Body of pancreas (tissue), 4 donors: ENCODE measurements at regions not wholly inside any gene's neighbourhood (a gene's known extent, or its start where the extent isn't known, plus 50 kb on each side); places are given as distances from the start of the nearest gene placed in this dataset.

ENCODE experiments used
- POLR2A ChIP-seq, 3 donors: fragments of 450-650 bp; IDR thresholded peaks; one replicate each; pipeline ENCODE4 v1.6.1; 2016; ENCODE audit warnings: antibody characterized with exemption in 3 of 3, mild to moderate bottlenecking in 2 of 3
- TF ChIP-seq, protein P1 (sequence below), 7 experiments: fragments of 450-650 bp in 4 of 7; fragments of 200-600 bp in 3 of 7; sonication (generic) in 3 of 7; IDR thresholded peaks; one replicate each; pipeline ENCODE4 v1.5.1; 2016 to 2019; ENCODE audit warnings: antibody characterized with exemption in 7 of 7

DNA sequence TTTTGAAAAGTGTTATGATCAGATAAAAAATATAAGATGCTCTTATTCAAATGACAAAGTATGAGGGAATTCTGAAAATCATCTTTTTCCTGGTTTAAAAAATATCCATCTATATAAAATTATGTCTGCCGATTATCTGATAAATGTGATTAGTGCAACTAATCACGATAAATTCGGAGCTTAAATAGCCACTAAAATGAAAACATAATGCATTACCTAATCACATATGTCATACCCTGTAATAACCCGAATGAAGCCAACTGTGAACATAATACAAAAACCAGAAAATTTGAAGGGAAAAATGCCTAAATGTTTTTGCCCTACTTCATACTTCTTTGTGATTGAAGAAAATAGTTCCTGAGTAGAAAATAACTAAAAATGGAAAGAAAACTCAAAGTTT is 808.4 kb upstream of the LUZP2 start:
- TF ChIP-seq, protein P1, sequence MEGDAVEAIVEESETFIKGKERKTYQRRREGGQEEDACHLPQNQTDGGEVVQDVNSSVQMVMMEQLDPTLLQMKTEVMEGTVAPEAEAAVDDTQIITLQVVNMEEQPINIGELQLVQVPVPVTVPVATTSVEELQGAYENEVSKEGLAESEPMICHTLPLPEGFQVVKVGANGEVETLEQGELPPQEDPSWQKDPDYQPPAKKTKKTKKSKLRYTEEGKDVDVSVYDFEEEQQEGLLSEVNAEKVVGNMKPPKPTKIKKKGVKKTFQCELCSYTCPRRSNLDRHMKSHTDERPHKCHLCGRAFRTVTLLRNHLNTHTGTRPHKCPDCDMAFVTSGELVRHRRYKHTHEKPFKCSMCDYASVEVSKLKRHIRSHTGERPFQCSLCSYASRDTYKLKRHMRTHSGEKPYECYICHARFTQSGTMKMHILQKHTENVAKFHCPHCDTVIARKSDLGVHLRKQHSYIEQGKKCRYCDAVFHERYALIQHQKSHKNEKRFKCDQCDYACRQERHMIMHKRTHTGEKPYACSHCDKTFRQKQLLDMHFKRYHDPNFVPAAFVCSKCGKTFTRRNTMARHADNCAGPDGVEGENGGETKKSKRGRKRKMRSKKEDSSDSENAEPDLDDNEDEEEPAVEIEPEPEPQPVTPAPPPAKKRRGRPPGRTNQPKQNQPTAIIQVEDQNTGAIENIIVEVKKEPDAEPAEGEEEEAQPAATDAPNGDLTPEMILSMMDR (IDR thresholded peaks at IDR 0.05), result no peak
- TF ChIP-seq POLR2A (IDR thresholded peaks at IDR 0.05), result no peak
